GM18870 (cell line): ENCODE measurements at regions not wholly inside any gene's neighbourhood (a gene's known extent, or its start where the extent isn't known, plus 50 kb on each side); places are given as distances from the start of the nearest gene placed in this dataset.

Source experiments
- ATAC-seq: cut with Tn5 transposase; IDR thresholded peaks from one replicate; pipeline ENCODE4 v1.9.1; 2021; ENCODE audit warnings: moderate library complexity; ENCODE audit not compliant: unreplicated experiment

DNA sequence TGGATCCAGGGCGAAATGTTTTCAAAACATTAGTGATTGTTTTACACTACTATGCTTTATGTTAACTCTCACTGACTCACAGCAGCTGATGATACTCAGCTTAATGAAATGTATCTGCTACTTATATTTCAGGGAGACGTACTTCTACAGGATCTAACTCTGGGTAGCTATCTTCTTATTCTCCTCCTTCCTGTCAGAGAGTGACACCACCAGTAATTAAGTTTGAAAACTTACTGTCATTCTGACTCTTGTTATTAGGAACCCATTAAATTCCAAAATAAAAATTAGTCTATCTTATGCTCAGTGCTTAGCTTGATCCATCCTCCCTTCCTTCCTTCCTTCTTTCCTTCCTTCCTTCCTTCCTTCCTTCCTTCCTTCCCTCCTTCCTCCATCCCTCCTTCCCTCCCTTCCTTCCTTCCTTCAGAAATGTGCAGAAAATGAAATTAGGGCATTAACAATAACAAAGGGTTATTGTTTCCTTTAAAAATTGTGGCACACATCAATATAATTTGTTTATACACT, 441.1 kb downstream of the MEIS1 start:
- ATAC-seq: no peak

DNA sequence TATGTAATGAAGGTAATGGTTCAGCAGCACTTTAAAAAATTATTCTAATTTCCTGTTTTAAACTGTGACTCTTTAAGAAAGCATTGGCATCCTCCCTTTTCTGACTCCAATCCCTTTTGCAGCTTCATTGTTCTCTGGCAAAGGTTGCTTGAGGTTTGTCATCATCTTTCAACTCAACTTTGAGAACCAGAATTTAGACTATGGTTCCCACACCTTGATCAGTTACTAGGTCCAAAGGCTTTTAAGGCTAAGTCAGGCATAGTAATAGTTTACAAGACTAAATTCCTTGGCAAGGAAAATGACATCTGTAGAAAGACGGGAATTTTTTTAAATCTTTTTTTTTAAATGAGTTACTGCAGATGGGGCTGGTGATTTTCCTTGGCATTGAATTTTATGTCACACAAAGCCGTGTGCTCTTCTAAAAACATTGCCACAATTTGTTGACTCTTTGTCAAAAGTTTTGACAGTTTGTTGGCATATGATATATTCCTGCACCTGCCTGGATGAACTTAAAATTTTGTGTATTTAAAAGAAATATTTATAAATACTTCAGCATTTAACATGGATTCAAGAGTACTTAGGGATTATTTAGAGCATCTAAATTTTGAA, 451.0 kb downstream of the MEIS1 start:
- no peak for ATAC-seq

- no peak for ATAC-seq
Measured at GRCh38 chr2:66888246-66888645, 453.3 kb downstream of the MEIS1 start.

DNA sequence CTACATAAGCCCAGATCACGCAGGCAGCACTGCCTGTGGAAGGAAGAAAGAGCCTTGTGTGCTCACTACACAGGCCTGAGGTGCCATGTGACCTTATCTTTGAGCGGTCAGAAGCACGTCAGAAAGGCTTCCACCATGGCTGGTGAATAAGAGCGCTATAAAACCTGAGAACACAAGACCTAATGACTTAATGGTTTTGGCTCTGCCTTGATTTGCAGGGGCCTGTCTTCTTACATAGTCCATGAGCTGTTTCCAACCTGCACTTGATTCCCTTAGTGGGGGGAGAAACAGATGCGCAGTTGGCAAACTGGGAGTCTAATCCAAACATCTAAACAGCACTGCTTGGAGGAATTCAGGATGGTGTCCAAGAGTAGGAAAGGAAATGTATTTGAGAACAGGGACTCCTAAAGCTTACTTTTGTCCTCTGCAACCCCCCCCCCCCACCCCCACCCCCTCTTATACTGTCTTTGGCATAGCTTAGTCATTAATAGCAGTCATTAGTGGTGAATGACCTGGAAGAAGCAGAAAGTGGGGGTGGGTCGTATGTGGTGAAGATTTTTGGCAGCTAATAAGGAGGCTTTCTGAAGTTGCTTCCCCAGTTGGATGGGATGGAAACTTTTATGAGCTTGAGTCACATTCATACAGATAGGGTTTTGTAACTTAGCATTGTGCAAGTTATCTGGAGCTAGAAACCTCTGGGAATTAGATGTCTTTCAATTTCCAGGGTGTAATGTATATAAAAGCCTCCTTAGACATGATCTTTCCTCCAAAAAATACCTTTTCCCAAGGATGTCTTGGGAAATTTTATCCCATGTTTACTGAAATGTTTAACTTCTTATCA, 454.1 kb downstream of the MEIS1 start:
- no peak for ATAC-seq

- no peak for ATAC-seq
Measured at GRCh38 chr2:66889632-66889882, 454.6 kb downstream of the MEIS1 start.

- ATAC-seq: no peak
Measured at GRCh38 chr2:66890166-66890742, 455.3 kb downstream of the MEIS1 start.

GRCh38 chr2:66895206-66895605, 460.3 kb downstream of the MEIS1 start:
- ATAC-seq: no peak

DNA sequence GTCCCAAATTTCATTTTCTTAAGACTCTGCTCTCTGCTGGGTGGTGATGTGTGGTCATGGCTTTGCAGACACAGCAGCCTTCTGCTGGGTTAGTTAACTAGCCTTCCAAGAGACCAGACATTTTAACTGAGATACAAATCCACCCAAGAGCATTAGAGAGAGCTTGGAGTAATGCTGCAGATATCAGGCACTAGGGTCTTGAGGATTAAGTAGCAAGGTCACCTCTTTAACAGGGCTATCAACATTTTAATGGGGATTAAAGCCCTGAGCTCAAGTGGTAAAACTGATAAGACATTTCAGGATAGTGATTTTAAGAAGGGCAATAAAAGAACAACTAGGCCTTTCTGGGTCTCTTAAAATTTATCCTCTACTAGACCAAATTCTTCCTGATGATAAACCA, 461.2 kb downstream of the MEIS1 start:
- no peak for ATAC-seq

DNA sequence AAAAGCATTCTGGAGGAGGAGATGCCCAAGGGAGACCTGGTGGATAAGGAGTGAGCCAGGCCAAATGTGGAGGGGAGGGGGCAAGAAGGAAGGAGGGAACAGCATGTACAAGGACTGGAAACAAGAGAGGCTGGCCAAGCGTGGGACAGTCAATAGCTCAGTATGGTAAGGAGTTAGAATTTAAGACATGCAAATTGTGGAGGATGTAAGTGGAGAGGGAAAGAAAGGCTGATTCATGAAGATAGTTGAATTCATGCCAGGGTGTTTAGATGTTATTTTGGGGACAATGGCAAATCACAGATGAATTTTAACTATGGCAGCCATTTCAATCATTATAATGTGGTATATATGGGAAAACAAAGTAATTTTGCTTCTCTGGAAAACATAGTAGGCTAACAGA, 462.3 kb downstream of the MEIS1 start:
- ATAC-seq: no peak

DNA sequence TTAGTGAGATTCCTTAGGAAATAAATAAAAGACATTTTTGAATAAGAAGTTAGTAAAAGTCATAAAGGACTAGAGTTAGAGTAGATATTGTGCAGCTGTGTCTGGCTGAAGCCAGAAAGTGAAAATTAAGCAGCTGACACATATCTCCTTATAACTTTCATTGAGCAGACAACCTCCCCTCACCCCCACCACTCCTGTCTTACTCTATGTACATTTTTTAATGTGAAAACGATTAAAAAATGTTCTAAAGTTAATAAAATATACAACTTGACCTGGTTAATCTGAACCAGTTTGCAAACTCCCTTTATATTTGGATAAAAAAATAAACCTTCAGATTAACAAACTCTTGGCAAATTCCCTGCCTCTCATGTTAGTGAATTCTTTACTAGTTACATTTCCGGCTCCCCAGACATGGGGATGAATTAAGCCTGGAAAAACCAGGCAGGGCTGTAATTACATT, 462.8 kb downstream of the MEIS1 start:
- ATAC-seq: no peak

GRCh38 chr2:66899109-66899508, 464.2 kb downstream of the MEIS1 start:
- ATAC-seq: no peak

- no peak for ATAC-seq
Measured at GRCh38 chr2:66899648-66900047, 464.7 kb downstream of the MEIS1 start.

DNA sequence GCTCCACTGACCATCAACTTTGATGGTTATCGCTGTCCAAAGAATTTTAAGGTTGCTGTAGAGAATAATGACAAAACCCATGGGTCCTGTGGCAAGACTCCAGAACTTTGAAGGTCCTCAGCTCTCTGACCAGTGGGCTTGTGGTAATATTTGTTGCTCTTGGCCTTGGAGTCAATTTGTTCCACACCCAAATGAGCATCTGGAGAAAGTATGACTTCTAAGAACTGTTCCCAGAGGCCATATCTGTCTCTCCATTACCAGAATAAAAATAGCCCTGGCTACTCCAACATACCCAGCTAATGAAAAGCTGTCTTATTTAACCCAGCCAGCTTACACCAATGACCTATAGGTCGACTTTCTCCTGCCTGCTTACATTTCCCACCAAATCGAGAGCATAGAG, 466.4 kb downstream of the MEIS1 start:
- no peak for ATAC-seq

GRCh38 chr2:66903183-66903582, 468.3 kb downstream of the MEIS1 start:
- no peak for ATAC-seq

DNA sequence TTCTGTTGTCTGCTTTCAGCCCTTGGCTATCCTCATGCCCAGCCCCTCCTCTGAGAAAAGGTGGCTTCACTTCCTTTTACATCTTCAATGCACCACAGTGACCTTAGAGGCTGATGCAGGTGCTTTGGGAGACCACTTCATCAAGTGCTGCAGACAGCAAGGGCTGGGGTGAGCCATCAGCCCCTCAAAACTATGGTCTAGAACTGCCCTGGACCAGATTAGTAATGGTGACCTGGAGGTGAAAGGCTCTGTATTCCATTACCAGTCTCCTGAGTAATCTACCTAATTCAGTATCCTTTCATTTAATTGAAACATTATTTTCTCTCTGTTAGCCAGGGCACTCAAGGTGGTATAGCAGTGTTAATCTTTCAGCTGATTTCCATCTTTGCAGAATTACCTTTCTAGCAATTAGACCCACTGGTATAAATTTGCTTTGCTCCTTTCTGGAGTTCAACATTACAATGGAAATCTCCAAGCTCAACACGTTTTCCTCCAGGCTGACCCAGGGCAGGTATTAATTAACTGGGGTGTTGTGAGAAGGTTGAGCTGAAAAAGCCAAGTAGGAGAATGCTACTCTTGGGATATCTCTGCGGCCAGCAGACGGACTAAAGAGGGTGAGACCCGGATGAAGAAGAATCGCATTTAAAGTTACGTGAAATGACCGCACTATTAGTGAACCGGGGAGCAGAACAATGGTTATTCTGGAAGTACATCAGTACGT, 469.0 kb downstream of the MEIS1 start:
- ATAC-seq: no peak

DNA sequence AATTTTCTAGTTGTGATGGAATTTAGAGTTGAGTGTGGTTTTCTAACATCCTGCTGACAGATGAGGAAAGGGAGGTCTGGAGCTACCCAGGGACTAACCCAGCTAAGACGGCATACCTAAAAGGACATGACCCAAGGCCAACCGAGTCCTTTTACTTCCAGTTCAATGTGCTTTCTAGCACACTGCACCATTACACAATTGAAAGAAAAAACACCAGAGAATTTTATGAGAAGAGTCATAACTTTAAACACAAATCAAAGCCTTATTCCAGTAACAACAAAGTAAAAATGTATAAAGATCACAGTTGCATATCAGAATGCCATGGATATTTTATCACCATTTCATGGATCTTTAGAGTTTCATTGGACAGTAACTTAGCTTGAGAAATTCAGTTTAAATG, 480.3 kb downstream of the MEIS1 start:
- ATAC-seq: no peak

- no peak for ATAC-seq
Measured at GRCh38 chr2:66919286-66919685, 477.8 kb upstream of the ETAA1 start.

GRCh38 chr2:66920415-66920814, 476.7 kb upstream of the ETAA1 start:
- ATAC-seq: no peak

DNA sequence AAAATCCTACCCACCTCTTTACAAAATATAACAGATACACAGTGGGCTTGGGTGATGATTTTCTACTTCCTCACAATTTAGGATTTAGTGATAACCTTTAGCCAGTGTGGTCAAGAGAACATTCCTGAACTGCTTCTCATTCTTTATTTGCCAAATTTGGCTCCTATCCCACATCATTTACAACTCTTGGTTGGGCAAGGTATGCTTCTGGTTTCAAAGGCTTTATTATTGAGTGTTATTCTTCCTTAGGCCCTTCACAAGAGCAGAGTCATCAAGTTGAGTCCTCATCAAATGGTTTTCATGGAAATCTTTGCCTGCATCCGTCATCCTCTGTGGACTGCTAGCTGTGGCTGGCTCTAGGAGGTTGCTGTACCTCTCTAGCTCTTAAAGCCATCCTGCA, 472.0 kb upstream of the ETAA1 start:
- ATAC-seq: no peak

GRCh38 chr2:66926594-66927112, 470.5 kb upstream of the ETAA1 start:
- no peak for ATAC-seq

DNA sequence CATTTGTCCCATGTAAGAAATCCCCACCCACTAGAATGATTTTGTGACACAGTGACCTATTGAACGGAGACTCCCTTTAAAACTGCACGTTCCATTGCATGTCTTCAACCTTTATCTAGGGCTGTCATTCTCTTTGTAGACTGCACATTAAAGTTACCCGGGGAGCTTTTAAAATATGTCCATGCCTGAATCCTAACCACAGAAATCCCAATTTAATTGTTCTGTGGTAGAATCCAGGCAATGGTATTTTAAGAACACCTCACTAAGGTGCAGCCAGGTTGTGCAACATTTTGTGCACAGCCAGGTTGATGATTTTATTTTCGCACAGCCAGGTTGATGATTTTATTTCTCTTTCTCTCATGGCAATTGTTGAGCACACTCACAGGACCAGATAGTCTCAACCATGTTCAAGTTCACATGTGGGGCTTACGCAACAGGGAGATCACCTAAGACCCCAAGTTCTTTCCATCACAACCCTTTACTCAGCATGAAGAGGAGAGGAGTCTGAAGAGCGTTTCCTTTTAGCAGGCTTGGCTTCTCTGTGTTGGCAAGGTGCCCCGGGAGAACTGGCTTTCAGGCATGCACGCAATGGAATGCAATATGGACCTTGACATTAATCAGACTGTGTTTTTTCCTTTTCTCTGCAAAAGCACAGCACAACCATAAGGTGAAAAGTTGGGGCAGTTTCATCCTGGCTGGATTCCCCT, 467.3 kb upstream of the ETAA1 start:
- ATAC-seq: no peak
